GM18909 (cell line): ENCODE measurements at regions not wholly inside any gene's neighbourhood (a gene's known extent, or its start where the extent isn't known, plus 50 kb on each side); places are given as distances from the start of the nearest gene placed in this dataset.
"Not testable (repeated sequence)": the region's sequence is repeated elsewhere in the genome, so short reads cannot be mapped to it uniquely, and the experiment has no call there.

ENCODE experiments used
- ATAC-seq: cut with Tn5 transposase; IDR thresholded peaks from one replicate; pipeline ENCODE4 v1.9.1; 2021; ENCODE audit warnings: mild to moderate bottlenecking; ENCODE audit not compliant: unreplicated experiment, poor library complexity

GRCh38 chr10:22086730-22087401 is 83.3 kb upstream of the DNAJC1 start:
- no peak for ATAC-seq

GRCh38 chr10:22079921-22080320 is 76.4 kb upstream of the DNAJC1 start:
- not testable (repeated sequence) for ATAC-seq

DNA sequence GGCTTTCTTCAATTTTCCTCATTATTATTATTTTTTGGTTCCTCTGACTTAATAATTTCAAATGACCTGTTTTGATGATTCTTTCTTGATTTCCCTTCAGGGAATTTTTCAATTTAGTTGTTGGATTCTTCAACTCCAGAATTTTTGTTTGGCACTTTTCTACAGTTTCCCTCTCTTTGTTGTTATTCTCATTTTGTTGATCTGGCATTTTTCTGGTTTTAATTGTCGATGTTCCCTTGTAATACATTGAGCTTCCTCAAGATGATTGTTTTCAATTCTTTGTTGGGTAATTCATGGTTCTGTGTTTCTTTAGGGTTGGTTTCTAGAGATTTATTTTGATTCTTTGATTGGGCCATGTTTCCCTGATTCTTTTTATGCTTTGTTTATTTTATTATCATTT is 67.8 kb upstream of the DNAJC1 start:
- ATAC-seq = no peak

DNA sequence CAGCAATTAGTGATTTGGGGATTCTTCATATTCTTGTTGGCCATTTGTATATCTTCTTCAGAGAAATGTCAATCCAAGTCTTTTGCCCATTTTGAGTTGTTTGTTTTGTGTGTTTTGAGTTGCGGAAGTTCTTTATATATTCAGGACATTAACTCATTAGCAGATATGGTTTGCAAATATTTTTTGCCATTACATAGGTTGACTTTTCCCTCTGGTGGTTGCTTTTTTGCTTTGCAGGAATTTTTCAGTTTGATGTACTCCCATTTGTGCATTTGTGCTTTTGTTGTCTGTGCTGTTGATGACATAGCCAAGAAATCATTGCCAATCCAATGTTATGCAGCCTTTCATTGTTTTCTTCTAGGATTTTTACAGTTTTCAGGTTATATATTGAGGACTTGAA is 63.6 kb upstream of the DNAJC1 start:
- no peak for ATAC-seq

GRCh38 chr10:22060984-22061383 is 57.5 kb upstream of the DNAJC1 start:
- not testable (repeated sequence) for ATAC-seq

DNA sequence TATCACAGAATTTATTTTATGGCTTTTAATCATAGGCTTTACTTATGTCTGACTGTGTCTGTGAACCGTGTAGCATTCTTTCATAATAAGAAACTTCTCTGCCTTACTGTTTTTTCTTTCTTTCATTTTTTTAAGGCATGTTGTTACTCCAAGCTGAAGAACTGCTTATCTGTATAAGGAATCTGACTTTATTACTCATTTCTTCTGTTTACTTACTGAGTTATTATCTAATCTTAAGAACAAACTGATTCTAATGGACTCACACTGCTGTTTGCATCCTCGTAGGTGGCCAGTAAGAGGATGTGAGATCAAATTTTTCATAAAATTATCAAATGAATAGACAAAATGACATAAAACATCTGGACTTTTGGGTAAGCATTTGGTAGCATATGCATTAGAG is 54.7 kb upstream of the DNAJC1 start:
- ATAC-seq = no peak

GRCh38 chr10:22054961-22055360 is 51.4 kb upstream of the DNAJC1 start:
- ATAC-seq = no peak
